ENCODE measurements at regions not wholly inside any gene's neighbourhood (a gene's known extent, or its start where the extent isn't known, plus 50 kb on each side); places are given as distances from the start of the nearest gene placed in this dataset.

DNA sequence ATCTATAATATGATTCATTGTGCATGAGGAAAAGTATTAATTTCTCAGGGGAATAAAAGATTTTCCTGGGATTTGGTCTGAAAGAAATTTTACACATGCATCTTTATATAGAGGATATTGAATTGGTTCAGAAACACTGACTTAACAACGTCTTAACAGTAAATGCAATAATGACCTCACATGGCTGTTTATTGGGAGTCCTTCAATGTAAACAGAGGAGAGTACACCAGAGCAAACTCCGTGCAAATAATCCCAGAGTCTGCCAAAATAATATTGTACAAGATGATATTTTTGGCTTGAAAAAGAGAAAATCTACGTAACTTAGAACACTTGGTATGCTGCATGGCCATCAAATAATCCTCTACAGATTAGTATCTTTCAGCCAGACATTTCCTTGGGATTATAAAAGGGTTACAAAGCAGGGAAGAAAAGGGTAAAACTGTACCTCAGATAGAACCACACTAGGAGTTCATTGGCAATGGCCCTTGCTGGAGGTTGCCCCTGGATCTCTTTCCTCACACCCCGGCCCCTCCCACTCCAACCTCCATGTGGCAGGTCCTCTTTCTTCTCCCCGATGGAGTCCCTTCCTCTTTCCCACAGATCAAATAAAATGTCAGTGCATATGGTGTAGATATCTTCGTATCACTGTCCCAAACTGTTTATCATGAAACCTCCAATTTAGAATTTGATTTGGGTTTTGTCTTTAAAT is 196.4 kb downstream of the EVX1 start:
- TF ChIP-seq, protein P1, sequence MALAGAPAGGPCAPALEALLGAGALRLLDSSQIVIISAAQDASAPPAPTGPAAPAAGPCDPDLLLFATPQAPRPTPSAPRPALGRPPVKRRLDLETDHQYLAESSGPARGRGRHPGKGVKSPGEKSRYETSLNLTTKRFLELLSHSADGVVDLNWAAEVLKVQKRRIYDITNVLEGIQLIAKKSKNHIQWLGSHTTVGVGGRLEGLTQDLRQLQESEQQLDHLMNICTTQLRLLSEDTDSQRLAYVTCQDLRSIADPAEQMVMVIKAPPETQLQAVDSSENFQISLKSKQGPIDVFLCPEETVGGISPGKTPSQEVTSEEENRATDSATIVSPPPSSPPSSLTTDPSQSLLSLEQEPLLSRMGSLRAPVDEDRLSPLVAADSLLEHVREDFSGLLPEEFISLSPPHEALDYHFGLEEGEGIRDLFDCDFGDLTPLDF (CRISPR knock-in tag; IDR thresholded peaks at IDR 0.05) = no peak
- TF ChIP-seq, protein P2, sequence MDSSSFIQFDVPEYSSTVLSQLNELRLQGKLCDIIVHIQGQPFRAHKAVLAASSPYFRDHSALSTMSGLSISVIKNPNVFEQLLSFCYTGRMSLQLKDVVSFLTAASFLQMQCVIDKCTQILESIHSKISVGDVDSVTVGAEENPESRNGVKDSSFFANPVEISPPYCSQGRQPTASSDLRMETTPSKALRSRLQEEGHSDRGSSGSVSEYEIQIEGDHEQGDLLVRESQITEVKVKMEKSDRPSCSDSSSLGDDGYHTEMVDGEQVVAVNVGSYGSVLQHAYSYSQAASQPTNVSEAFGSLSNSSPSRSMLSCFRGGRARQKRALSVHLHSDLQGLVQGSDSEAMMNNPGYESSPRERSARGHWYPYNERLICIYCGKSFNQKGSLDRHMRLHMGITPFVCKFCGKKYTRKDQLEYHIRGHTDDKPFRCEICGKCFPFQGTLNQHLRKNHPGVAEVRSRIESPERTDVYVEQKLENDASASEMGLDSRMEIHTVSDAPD (CRISPR knock-in tag; IDR thresholded peaks at IDR 0.05) = no peak
- TF ChIP-seq, protein P3, sequence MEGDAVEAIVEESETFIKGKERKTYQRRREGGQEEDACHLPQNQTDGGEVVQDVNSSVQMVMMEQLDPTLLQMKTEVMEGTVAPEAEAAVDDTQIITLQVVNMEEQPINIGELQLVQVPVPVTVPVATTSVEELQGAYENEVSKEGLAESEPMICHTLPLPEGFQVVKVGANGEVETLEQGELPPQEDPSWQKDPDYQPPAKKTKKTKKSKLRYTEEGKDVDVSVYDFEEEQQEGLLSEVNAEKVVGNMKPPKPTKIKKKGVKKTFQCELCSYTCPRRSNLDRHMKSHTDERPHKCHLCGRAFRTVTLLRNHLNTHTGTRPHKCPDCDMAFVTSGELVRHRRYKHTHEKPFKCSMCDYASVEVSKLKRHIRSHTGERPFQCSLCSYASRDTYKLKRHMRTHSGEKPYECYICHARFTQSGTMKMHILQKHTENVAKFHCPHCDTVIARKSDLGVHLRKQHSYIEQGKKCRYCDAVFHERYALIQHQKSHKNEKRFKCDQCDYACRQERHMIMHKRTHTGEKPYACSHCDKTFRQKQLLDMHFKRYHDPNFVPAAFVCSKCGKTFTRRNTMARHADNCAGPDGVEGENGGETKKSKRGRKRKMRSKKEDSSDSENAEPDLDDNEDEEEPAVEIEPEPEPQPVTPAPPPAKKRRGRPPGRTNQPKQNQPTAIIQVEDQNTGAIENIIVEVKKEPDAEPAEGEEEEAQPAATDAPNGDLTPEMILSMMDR (CRISPR knock-in tag; IDR thresholded peaks at IDR 0.05) = no peak
- no peak for TF ChIP-seq JDP2 (CRISPR knock-in tag; IDR thresholded peaks at IDR 0.05; ENCODE audit: borderline replicate concordance)
- TF ChIP-seq RFX5 (IDR thresholded peaks at IDR 0.05; ENCODE audit: low read depth, low read length) = no peak
- no peak for TF ChIP-seq SNRNP70 (IDR thresholded peaks at IDR 0.05; ENCODE audit: low read depth, low read length)
- no peak for TF ChIP-seq RAD51 (IDR thresholded peaks at IDR 0.05; ENCODE audit: borderline replicate concordance)
- no peak for TF ChIP-seq SP1 (IDR thresholded peaks at IDR 0.05)
- no peak for TF ChIP-seq SP1 (CRISPR knock-in tag; IDR thresholded peaks at IDR 0.05)
